WTC11 (cell line): ENCODE measurements at regions not wholly inside any gene's neighbourhood (a gene's known extent, or its start where the extent isn't known, plus 50 kb on each side); places are given as distances from the start of the nearest gene placed in this dataset.

Experiments
- ATAC-seq: fragments of 200-7000 bp; cut with Tn5 transposase; 2 replicates; pipeline ENCODE4 v1.10.0; 2021; ENCODE audit warnings: mild to moderate bottlenecking, moderate library complexity
- CTCF ChIA-PET: fragments of 300-600 bp; sonication (Branson Sonifier 250); formaldehyde crosslinking; loops from one replicate; lab custom pipeline; 2021; ENCODE audit warnings: antibody characterized with exemption; lab: Charles Lee
- POLR2A ChIA-PET: fragments of 350-600 bp; sonication (Branson Sonifier 250); formaldehyde crosslinking; loops from one replicate; lab custom pipeline; 2021; ENCODE audit warnings: antibody characterized with exemption; lab: Charles Lee
- DNase-seq: peaks from one replicate; pipeline ENCODE4 v3.0.0; 2021; ENCODE audit warnings: low spot score
- H3K27ac Mint-ChIP-seq: 2 replicates; pipeline ENCODE4 v1.8.0; 2021; ENCODE audit warnings: mixed read lengths
- H3K27me3 Mint-ChIP-seq: 2 replicates; pipeline ENCODE4 v1.8.0; 2021; ENCODE audit warnings: low read depth, mild to moderate bottlenecking, moderate library complexity, mixed read lengths
- H3K36me3 Mint-ChIP-seq: 2 replicates; pipeline ENCODE4 v1.8.0; 2021; ENCODE audit warnings: mixed read lengths
- H3K4me1 Mint-ChIP-seq: 2 replicates; pipeline ENCODE4 v1.8.0; 2022; ENCODE audit warnings: mixed read lengths
- H3K4me3 Mint-ChIP-seq: 2 replicates; pipeline ENCODE4 v1.8.0; 2021; ENCODE audit warnings: mild to moderate bottlenecking, moderate library complexity, mixed read lengths
- H3K9me3 Mint-ChIP-seq: 2 replicates; pipeline ENCODE4 v1.8.0; 2021; ENCODE audit warnings: mixed read lengths
- AFF4 ChIP-seq: sonication (generic); formaldehyde crosslinking; IDR thresholded peaks from 2 replicates; pipeline ENCODE4 v1.8.1; 2023; ENCODE audit warnings: mild to moderate bottlenecking, missing genetic modification reagents, borderline replicate concordance
- ATF3 ChIP-seq: sonication (generic); formaldehyde crosslinking; conservative IDR thresholded peaks from 2 replicates; pipeline ENCODE4 v1.8.1; 2022; ENCODE audit warnings: mild to moderate bottlenecking, missing genetic modification reagents
- MLX ChIP-seq: sonication (generic); formaldehyde crosslinking; IDR thresholded peaks from 2 replicates; pipeline ENCODE4 v1.8.1; 2023; ENCODE audit warnings: mild to moderate bottlenecking, missing genetic modification reagents, moderate library complexity
- PRDM15 ChIP-seq: sonication (generic); formaldehyde crosslinking; IDR thresholded peaks from 2 replicates; pipeline ENCODE4 v1.8.0; 2022; ENCODE audit warnings: missing genetic modification reagents
- RELA ChIP-seq: sonication (generic); formaldehyde crosslinking; IDR thresholded peaks from 2 replicates; pipeline ENCODE4 v1.8.1; 2022; ENCODE audit warnings: missing genetic modification reagents, mild to moderate bottlenecking, borderline replicate concordance
- STAT6 ChIP-seq: sonication (generic); formaldehyde crosslinking; conservative IDR thresholded peaks from 2 replicates; pipeline ENCODE4 v1.8.1; 2023; ENCODE audit warnings: mild to moderate bottlenecking, low read depth, missing genetic modification reagents, moderate library complexity
- TEAD4 ChIP-seq: sonication (generic); formaldehyde crosslinking; IDR thresholded peaks from 2 replicates; pipeline ENCODE4 v1.8.0; 2022; ENCODE audit warnings: mild to moderate bottlenecking, missing genetic modification reagents
- ZNF121 ChIP-seq: sonication (generic); formaldehyde crosslinking; IDR thresholded peaks from 2 replicates; pipeline ENCODE4 v1.8.0; 2023; ENCODE audit warnings: missing genetic modification reagents
- ZSCAN18 ChIP-seq: fragments of 250-450 bp; sonication (Bioruptor Pico); IDR thresholded peaks from 2 replicates; pipeline ENCODE4 v2.1.2; 2022; ENCODE audit warnings: mild to moderate bottlenecking, moderate library complexity

GRCh38 chrX:10356979-10357378, 200.2 kb downstream of the CLCN4 start:
- TF ChIP-seq STAT6 (no peak), ZSCAN18 (no peak)
- TF ChIP-seq, all 79 proteins: peak for 0
- Mint-ChIP-seq H3K9me3 (peaks cover 6% of the 10 kb centered on the region; the same call in 1 of the 2 replicates), H3K27me3 (no peaks in the 10 kb centered on the region), H3K27ac (no peak overlapping the region), H3K4me1 (no peaks in the 10 kb centered on the region), H3K4me3 (no peak overlapping the region), H3K36me3 (no peaks in the 10 kb centered on the region)
- ATAC-seq (no peak), DNase-seq (no peak)
- ChIA-PET POLR2A (no interaction called here), CTCF (no interaction called here)

- POLR2A ChIA-PET: no interaction called here
- TF ChIP-seq ZSCAN18 (no peak), RELA (CRISPR knock-in tag) (no peak), ATF3 (CRISPR knock-in tag) (no peak), TEAD4 (CRISPR knock-in tag) (no peak), ZNF121 (no peak), MLX (no peak)
- TF ChIP-seq, all 79 proteins: peak for 0
- no peak for DNase-seq
- Mint-ChIP-seq H3K4me3 (no peak overlapping the region), H3K36me3 (no peaks in the 10 kb centered on the region), H3K9me3 (peaks cover 6% of the 10 kb centered on the region; the same call in 1 of the 2 replicates), H3K27ac (no peak overlapping the region), H3K27me3 (no peaks in the 10 kb centered on the region), H3K4me1 (no peaks in the 10 kb centered on the region)
- no peak for ATAC-seq
- CTCF ChIA-PET: no interaction called here
These were observed 202.2 kb downstream of the CLCN4 start for GRCh38 chrX:10358958-10359357.

GRCh38 chrX:10360116-10360515, 203.3 kb downstream of the CLCN4 start:
- H3K4me1 Mint-ChIP-seq: no peaks in the 10 kb centered on the region
- H3K27me3 Mint-ChIP-seq: no peaks in the 10 kb centered on the region
- ChIA-PET POLR2A (no interaction called here), CTCF (no interaction called here)
- TF ChIP-seq ATF3 (CRISPR knock-in tag) (no peak), RELA (CRISPR knock-in tag) (no peak), PRDM15 (CRISPR knock-in tag) (no peak), AFF4 (CRISPR knock-in tag) (no peak)
- peaks cover 6% of the 10 kb centered on the region; the same call in 1 of the 2 replicates for H3K9me3 Mint-ChIP-seq
- no peaks in the 10 kb centered on the region for H3K36me3 Mint-ChIP-seq
- no peak overlapping the region for H3K4me3 Mint-ChIP-seq
- no peak for ATAC-seq
- DNase-seq: no peak
- no peak overlapping the region for H3K27ac Mint-ChIP-seq
